CD1c-positive myeloid dendritic cell (primary cell): ENCODE measurements at regions not wholly inside any gene's neighbourhood (a gene's known extent, or its start where the extent isn't known, plus 50 kb on each side); places are given as distances from the start of the nearest gene placed in this dataset.

Experiments used
- DNase-seq: peaks from one replicate; pipeline ENCODE4 v3.0.0-alpha.2; 2016; ENCODE audit errors: extremely low spot score

GRCh38 chr13:50195045-50195444 is 179.8 kb downstream of the KCNRG start:
- no peak for DNase-seq

GRCh38 chr13:50196118-50196517 is 180.9 kb downstream of the KCNRG start:
- DNase-seq: no peak

GRCh38 chr13:50197705-50198104 is 182.5 kb downstream of the KCNRG start:
- DNase-seq: no peak

- DNase-seq: peak; percentile 68
Measured at GRCh38 chr13:50198508-50198907, 183.3 kb downstream of the KCNRG start.

- DNase-seq: no peak
Measured at GRCh38 chr13:50200569-50200968, 185.3 kb downstream of the KCNRG start.

GRCh38 chr13:50200988-50201387 is 185.7 kb downstream of the KCNRG start:
- DNase-seq: no peak

- no peak for DNase-seq
Measured at GRCh38 chr13:50202485-50202884, 187.2 kb downstream of the KCNRG start.

GRCh38 chr13:50203256-50203941 is 188.2 kb downstream of the KCNRG start:
- no peak for DNase-seq

- no peak for DNase-seq
Measured at GRCh38 chr13:50205581-50205980, 190.3 kb downstream of the KCNRG start.

- peak; percentile 80 for DNase-seq
Measured at GRCh38 chr13:50208826-50209335, 193.6 kb downstream of the KCNRG start.

- DNase-seq: peak; percentile 24
Measured at GRCh38 chr13:50209631-50210030, 194.4 kb downstream of the KCNRG start.

GRCh38 chr13:50213526-50213925 is 198.3 kb downstream of the KCNRG start:
- no peak for DNase-seq

- DNase-seq: no peak
Measured at GRCh38 chr13:50214514-50214913, 199.3 kb downstream of the KCNRG start.

- DNase-seq: no peak
Measured at GRCh38 chr13:50215399-50215798, 200.2 kb downstream of the KCNRG start.

- no peak for DNase-seq
Measured at GRCh38 chr13:50219743-50220142, 204.5 kb downstream of the KCNRG start.

GRCh38 chr13:50220938-50221337 is 205.7 kb downstream of the KCNRG start:
- DNase-seq: peak; percentile 43

- DNase-seq: peak; percentile 92
Measured at GRCh38 chr13:50222569-50223332, 207.5 kb downstream of the KCNRG start.

GRCh38 chr13:50224534-50224933 is 209.3 kb downstream of the KCNRG start:
- DNase-seq: peak; percentile 77

- no peak for DNase-seq
Measured at GRCh38 chr13:50225193-50226155, 210.2 kb downstream of the KCNRG start.

- DNase-seq: no peak
Measured at GRCh38 chr13:50226515-50227155, 211.4 kb downstream of the KCNRG start.

GRCh38 chr13:50227361-50227760 is 212.1 kb downstream of the KCNRG start:
- no peak for DNase-seq
